GM12875 (cell line): ENCODE measurements at regions not wholly inside any gene's neighbourhood (a gene's known extent, or its start where the extent isn't known, plus 50 kb on each side); places are given as distances from the start of the nearest gene placed in this dataset.

Source experiments
- H3K4me3 ChIP-seq: one replicate; pipeline ENCODE4 v1.5.1; 2011; ENCODE audit warnings: low read depth, low read length, control low read depth
- TF ChIP-seq, protein P1 (sequence below): IDR thresholded peaks from 2 replicates; pipeline ENCODE4 v1.5.1; 2011; ENCODE audit warnings: low read depth, mild to moderate bottlenecking, control low read depth, inconsistent platforms, low read length, moderate library complexity, borderline replicate concordance; ENCODE audit not compliant: insufficient read depth

DNA sequence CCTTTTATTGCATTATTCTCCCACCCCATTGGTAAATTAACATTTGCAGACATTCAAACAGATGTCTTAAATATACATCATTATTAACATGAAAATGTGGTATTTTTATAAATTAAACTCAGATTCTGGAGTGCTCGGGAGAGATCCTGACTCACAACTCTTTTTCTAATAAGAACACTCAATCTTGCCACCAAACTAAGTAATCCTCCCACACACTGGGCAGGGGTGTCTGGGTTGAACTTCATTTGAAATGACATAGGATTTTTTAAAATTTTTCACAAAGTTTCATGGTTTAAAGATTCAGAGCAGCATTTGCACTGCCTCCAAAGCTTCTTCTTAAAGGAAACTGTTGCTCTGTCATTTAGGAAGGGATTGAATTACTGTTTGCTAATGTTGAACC, 754.3 kb downstream of the MECOM start:
- no peak overlapping the region for H3K4me3 ChIP-seq
- TF ChIP-seq, protein P1, sequence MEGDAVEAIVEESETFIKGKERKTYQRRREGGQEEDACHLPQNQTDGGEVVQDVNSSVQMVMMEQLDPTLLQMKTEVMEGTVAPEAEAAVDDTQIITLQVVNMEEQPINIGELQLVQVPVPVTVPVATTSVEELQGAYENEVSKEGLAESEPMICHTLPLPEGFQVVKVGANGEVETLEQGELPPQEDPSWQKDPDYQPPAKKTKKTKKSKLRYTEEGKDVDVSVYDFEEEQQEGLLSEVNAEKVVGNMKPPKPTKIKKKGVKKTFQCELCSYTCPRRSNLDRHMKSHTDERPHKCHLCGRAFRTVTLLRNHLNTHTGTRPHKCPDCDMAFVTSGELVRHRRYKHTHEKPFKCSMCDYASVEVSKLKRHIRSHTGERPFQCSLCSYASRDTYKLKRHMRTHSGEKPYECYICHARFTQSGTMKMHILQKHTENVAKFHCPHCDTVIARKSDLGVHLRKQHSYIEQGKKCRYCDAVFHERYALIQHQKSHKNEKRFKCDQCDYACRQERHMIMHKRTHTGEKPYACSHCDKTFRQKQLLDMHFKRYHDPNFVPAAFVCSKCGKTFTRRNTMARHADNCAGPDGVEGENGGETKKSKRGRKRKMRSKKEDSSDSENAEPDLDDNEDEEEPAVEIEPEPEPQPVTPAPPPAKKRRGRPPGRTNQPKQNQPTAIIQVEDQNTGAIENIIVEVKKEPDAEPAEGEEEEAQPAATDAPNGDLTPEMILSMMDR: no peak

DNA sequence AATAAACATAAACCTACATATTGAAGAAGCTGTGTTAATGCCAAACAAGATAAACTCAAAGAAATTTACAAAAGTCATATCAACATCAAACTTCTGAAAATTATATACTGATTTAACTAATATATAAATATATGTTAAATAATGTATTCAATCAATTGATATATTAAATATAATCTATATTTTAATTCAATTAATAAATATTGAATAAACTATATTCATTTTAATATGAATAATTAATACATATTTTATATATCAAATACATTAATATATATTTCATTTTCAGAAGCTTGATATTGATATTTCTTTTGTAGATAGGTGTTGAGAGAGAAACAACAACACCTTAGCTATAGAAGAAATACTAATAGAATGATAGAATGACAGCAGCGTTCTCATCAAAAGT, 768.1 kb downstream of the MECOM start:
- H3K4me3 ChIP-seq: no peak overlapping the region

DNA sequence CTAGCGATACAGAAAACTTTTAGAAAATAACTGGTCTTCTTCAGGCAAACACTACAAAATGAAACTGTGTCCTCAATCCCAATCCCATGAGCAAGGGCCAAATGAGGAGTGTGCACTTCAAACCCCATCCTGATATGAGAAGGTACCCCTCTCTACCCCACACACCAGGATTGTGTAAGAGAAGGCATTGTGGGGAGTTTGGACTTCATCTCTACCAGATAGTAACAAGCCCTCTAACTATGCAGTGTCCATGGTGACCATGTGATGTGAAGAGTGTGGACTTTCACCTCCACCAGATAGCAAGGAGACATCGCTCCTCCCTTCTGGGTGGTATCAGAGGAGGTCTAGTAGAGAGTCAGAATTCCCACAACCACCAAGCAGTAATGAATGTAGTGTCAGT, 769.3 kb downstream of the MECOM start:
- TF ChIP-seq, protein P1: no peak
- H3K4me3 ChIP-seq: no peak overlapping the region

More for the DNA sequence above, 768.1 kb downstream of the MECOM start:
- TF ChIP-seq, protein P1: no peak

DNA sequence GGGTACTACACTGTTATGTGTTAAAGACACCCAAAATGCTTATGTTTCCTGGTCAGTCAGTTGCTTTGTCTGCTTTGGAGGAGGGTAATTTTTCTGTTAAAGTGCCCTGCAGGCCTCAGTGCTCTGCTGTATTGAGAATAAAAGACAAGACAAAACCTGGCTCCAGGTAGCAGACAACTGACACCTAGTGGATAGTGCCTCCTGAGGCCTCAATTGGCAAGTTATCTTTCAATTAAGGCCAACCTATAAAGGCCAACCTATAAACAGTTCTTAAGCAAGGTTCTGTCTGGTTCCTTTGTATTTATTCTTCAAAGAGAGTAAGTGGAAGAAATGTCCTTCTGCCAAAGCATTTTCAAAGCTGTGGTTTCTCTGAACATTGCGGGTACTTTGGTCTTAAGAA, 773.8 kb downstream of the MECOM start:
- TF ChIP-seq, protein P1: no peak
- H3K4me3 ChIP-seq: no peak overlapping the region

DNA sequence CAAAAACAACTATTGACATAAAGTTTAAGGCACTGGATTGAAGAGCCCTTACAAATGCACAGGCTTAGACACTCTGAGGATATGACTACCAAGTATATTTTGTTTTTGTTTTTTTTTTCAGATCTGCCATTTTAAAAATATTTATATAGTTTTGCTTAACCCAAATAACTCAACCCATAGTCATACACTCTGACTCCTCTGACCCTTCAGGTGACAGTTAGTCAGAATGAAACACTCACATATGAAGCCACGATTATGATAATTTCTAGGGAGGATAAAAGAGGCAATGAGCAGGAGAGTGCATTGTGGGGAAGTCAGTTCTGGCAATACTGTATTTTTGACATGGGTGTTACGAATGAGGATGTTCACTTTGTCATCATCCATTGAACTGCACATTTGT, 774.7 kb downstream of the MECOM start:
- TF ChIP-seq, protein P1: no peak
- H3K4me3 ChIP-seq: no peak overlapping the region

DNA sequence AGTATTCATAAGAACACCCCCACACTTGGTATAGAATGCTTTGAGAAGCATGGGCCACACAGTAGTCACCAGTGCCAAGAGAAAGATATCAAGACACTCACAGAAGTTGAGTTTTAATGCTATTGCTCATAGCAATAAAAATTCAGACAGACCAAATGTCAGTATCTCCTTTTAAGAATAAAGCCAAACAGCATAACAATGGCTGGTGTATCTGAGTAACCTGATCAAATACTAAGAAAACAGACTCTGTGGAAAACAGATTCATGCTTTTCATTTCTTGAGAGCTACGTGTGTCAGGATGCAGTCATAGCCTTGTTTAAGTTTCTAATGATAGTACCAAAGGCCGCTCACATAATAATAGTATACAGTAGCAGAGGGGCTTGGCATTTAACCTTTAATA, 778.5 kb downstream of the MECOM start:
- H3K4me3 ChIP-seq: no peak overlapping the region
- TF ChIP-seq, protein P1: no peak

DNA sequence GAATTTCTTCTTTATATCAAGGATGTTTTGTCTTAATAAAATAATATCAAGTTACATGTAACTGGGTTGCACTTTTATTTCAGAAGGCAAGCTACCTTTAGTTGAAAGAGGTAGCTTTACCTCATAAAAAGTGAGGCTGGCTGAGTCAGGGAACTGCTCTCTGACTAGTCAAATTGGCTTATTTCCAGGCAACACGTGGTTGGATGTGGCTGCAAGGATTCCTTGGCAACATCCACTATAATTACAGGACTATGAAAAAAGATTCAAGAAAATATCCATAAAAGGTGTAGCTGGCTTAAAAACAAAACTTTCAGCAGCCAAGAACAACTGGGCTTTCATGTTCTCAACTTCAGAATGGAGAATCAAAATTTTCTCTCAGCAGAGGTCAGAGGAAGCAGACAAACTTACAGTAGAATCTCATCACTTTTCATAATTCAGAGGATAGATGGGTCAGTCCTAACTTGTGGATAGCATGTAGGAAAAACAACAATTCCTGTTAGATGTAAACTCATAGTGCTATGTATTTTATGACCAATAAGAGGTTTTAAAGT, 779.1 kb downstream of the MECOM start:
- TF ChIP-seq, protein P1: no peak
- no peak overlapping the region for H3K4me3 ChIP-seq
